HG03342 (cell line): ENCODE measurements at regions not wholly inside any gene's neighbourhood (a gene's known extent, or its start where the extent isn't known, plus 50 kb on each side); places are given as distances from the start of the nearest gene placed in this dataset.

ENCODE experiments used
- ATAC-seq: cut with Tn5 transposase; IDR thresholded peaks from one replicate; pipeline ENCODE4 v1.9.1; 2021; ENCODE audit warnings: mild to moderate bottlenecking, moderate library complexity; ENCODE audit not compliant: unreplicated experiment

DNA sequence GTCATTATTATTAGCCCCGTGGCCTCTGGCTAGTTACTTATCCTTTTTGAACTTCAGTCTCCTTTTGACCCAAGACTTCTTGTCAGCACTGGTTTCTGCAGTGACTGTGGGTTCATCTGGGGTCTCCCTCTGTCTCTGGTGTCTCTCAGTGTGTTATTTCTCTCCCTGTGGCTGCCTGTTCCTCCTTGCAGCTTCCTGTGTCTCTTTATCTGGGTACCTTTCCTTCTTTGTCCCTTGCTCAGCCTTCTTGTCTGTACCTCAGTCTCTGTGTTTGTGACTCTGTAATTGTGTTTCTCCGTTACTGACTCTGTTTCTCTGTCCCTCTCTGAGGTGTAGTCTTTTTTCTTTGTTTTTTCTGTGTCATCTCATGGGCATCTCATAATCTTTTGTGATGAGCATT is 102.6 kb upstream of the CDH11 start:
- ATAC-seq = no peak

DNA sequence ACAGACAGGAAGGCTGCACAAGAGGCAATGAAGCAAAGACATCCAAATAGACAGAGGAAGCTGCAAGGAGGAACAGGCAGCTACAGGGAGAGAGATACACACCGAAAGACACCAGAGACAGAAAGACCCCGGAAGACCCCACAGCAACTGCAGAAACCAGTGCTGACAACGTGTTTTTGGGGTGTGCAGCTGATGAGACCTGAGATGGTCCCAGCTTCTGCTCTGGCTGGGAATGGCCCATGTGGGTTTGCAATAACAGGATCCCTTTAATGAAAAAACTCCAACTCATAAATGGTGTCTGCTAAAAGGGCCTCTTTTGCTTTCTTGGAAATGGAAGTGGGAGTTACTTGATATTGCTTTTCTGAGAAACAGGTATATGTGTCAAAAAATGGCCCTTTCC is 101.5 kb upstream of the CDH11 start:
- ATAC-seq = no peak

- ATAC-seq = no peak
Observed at GRCh38 chr16:65222536-65222935, 100.7 kb upstream of the CDH11 start.

DNA sequence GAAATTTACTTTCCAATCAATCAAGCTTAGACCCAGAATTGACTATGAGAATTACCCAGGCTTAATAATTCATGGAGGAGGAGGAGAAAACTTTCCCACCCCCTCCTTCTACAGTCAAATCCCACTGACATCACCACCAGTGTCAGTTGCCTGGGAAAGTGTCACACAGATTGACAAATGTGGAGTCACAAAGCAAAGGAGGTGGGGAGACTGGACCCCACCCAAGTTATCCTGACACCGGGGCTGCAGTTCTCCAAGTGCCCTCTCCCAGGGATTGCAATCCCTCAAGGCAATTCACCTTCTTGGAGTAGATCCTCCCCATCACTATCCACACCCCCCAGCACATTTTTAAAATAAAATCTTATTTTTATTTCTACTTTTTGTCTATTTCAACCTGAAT is 100.2 kb upstream of the CDH11 start:
- ATAC-seq = no peak

DNA sequence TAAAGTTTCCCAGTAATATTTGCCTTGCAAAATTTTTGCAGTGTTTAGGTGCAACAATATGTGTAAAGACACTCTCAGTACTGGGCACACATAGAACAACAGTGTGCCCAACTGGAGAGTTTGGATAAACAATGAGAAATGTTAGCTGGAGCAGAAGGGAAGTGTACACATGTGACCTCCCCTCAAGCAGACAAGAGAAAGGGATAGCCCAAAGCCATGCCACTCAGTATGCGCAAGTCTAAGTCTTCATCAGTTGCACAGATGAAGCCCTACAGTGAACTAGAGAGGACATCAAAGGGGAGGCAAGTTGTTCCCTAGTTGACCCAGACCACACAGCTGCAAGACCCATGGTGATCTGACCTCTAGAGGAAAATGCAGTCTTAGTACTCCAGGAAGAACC is 97.9 kb upstream of the CDH11 start:
- ATAC-seq = no peak

DNA sequence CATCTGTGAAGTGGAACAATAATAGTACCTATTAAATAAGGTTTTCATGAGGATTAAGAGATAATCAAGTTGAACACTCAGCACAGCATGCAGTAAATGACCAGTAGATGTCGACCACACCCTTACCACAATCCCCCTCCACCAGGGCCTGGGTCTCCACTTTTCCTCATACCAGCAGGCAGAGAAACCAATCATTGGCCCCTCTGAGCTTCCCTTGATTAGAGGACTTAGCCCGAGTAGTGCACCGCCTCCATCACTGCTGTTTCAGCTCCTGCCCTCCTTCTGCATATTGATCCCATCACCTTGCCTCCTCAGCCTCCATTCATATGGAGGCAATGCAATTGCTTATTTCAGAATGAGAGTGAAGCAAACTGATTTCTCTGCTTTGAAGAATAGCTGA is 96.5 kb upstream of the CDH11 start:
- no peak for ATAC-seq

- ATAC-seq = no peak
Observed at GRCh38 chr16:65213866-65214595, 92.2 kb upstream of the CDH11 start.

DNA sequence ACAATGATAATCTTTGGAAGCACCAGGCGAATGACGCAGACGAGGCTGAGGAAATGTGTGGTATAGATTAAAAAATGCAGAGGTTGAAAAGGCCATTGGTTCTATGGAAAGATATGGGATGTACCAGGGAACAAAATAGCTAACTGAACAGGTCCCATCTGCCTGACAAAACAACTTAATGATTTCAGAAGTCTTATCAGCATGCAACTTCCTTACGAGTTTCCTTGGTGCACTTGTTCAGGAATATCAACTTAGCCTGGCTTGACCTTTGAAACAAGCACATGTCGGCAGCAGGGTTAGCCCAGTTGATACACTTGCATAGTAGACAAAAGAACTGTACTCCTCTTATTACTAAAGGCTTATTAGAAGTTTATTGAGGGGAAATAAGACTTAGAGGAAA is 90.9 kb upstream of the CDH11 start:
- no peak for ATAC-seq

DNA sequence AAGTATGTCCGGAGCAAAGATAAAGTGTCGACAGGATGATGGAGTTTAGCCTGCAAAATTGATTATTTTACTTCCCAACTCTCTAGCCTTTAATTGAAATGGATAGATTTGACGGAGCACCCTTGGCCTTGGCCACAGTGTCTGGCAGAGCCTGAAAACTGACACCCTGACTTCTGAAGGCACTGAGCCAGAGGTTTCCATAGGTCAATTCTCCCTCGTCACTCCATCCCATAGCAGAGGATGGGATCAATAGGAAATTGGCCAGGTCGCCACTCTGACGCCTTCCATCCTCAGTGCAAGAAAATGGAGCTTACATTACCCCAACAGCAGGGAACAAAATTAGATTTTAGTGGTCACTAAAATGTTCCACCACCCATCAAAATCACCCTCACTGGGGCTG is 90.4 kb upstream of the CDH11 start:
- ATAC-seq = no peak

DNA sequence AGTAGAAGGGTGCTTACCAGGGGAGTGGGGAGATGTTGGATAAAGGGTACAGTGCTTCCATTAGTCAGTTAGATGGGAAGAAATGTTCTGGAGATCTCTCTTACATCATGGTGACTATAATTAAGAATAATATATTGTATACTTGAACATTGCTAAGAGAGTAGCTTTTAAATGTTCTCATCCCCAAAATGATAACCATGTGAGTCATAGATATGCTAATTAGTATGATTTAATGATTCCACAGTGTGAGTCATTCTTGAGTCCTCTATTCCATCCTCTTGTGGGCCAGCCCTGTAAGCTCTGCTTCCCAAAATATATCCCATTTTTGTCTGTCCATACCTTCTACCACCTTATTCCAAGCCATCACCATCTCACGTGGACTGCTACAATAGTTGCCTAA is 80.6 kb upstream of the CDH11 start:
- ATAC-seq = no peak

- ATAC-seq = no peak
Observed at GRCh38 chr16:65201511-65201910, 79.6 kb upstream of the CDH11 start.

GRCh38 chr16:65200857-65201256 is 79.0 kb upstream of the CDH11 start:
- no peak for ATAC-seq

GRCh38 chr16:65200156-65200773 is 78.4 kb upstream of the CDH11 start:
- ATAC-seq = no peak

DNA sequence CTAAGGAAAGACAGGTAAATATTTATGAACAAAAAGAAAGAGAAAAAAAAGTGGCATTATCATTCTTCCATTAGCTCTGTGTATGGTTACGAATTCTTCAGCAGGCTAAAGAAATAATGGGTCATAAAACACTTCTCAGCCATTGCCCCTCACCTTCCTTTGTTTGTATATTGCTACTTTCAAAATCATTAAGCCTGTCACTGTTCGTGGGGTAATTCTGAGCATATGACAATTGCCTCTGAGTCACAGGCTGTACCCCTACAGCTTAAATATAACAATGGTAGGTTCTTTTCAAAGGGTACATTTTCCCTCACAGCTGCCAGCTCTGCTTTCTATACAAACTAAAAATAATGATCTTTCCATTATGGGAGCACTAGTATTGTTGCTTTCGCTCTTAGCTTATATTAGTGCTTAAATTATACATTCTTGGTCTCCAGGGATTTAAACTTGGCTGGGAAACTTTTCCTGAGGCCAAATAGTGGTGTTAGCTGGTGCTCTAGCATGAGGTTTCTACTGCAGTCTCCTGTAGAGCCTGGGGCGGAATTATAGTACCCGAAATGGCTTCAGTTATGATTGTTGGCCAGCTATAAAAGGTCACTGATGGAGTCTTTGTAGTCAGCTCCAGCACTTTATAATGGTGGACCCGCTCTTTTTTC is 74.7 kb upstream of the CDH11 start:
- no peak for ATAC-seq

GRCh38 chr16:65195998-65196397 is 74.1 kb upstream of the CDH11 start:
- ATAC-seq = no peak

- no peak for ATAC-seq
Observed at GRCh38 chr16:65185241-65185778, 63.4 kb upstream of the CDH11 start.

GRCh38 chr16:65181071-65181561 is 59.3 kb upstream of the CDH11 start:
- no peak for ATAC-seq

GRCh38 chr16:65178151-65178550 is 56.3 kb upstream of the CDH11 start:
- no peak for ATAC-seq

DNA sequence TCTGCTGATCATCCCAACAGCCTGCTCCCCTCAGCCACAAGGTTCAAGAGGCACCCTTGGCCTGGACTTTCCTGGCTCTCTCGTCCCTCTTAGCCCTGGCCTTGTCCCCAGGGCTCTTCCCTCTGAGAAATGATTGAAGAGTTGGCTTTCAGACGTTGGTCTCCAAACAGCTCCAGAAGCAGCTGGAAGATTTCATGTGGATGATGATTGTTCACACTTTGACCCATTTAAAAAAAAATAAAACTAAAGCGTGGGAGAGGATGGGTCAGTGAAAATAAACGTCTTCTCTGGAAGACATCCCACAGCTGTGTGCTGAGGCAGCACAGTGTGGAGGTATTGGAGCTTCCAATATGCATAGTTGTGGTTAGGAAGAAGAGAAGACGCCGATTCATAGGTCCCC is 54.7 kb upstream of the CDH11 start:
- ATAC-seq = no peak

GRCh38 chr16:65172356-65172755 is 50.5 kb upstream of the CDH11 start:
- no peak for ATAC-seq
